ENCODE measurements at regions not wholly inside any gene's neighbourhood (a gene's known extent, or its start where the extent isn't known, plus 50 kb on each side); places are given as distances from the start of the nearest gene placed in this dataset.

GRCh38 chr22:47290706-47291430 lies 528.4 kb downstream of the TBC1D22A start:
- DNase-seq = no peak

- DNase-seq = no peak
These were observed 527.0 kb downstream of the TBC1D22A start for GRCh38 chr22:47289336-47289985.

GRCh38 chr22:47288680-47289079 lies 526.2 kb downstream of the TBC1D22A start:
- DNase-seq = no peak

- no peak for DNase-seq
These were observed 525.1 kb downstream of the TBC1D22A start for GRCh38 chr22:47287516-47287915.

- no peak for DNase-seq
These were observed 524.1 kb downstream of the TBC1D22A start for GRCh38 chr22:47286590-47286989.

GRCh38 chr22:47285981-47286380 lies 523.5 kb downstream of the TBC1D22A start:
- DNase-seq = no peak

GRCh38 chr22:47284822-47285221 lies 522.4 kb downstream of the TBC1D22A start:
- DNase-seq = no peak

GRCh38 chr22:47284360-47284759 lies 521.9 kb downstream of the TBC1D22A start:
- no peak for DNase-seq

GRCh38 chr22:47283616-47284270 lies 521.3 kb downstream of the TBC1D22A start:
- no peak for DNase-seq

GRCh38 chr22:47282851-47283250 lies 520.4 kb downstream of the TBC1D22A start:
- DNase-seq = no peak

GRCh38 chr22:47282366-47282765 lies 519.9 kb downstream of the TBC1D22A start:
- DNase-seq = no peak

GRCh38 chr22:47281126-47282106 lies 519.0 kb downstream of the TBC1D22A start:
- no peak for DNase-seq

- no peak for DNase-seq
These were observed 517.9 kb downstream of the TBC1D22A start for GRCh38 chr22:47280301-47280700.

- DNase-seq = no peak
These were observed 517.3 kb downstream of the TBC1D22A start for GRCh38 chr22:47279746-47280145.

GRCh38 chr22:47279337-47279736 lies 516.9 kb downstream of the TBC1D22A start:
- no peak for DNase-seq

- no peak for DNase-seq
These were observed 516.2 kb downstream of the TBC1D22A start for GRCh38 chr22:47278655-47279054.

GRCh38 chr22:47277531-47277930 lies 515.1 kb downstream of the TBC1D22A start:
- no peak for DNase-seq

- DNase-seq = no peak
These were observed 514.5 kb downstream of the TBC1D22A start for GRCh38 chr22:47276991-47277390.

- no peak for DNase-seq
These were observed 514.0 kb downstream of the TBC1D22A start for GRCh38 chr22:47276450-47276820.

GRCh38 chr22:47275605-47276449 lies 513.4 kb downstream of the TBC1D22A start:
- DNase-seq = no peak

- no peak for DNase-seq
These were observed 511.7 kb downstream of the TBC1D22A start for GRCh38 chr22:47274196-47274595.

Data from skin of body (tissue), 1 donor.